ENCODE measurements at regions not wholly inside any gene's neighbourhood (a gene's known extent, or its start where the extent isn't known, plus 50 kb on each side); places are given as distances from the start of the nearest gene placed in this dataset.

- Histone ChIP-seq H3K4me1 (ENCODE audit: control insufficient read depth in 4 of 4, insufficient read depth in 4 of 4, low read length in 3 of 4) (no peaks in the 10 kb centered on the region), H3K27ac (ENCODE audit: low read depth in 1 of 2, low read length in 2 of 2) (no peak overlapping the region), H3K9ac (ENCODE audit: low read depth in 1 of 2, low read length in 2 of 2) (no peak overlapping the region), H3K9me3 (ENCODE audit: control insufficient read depth in 4 of 4, low read length in 3 of 4) (no peaks in the 10 kb centered on the region), H3K36me3 (ENCODE audit: control insufficient read depth in 4 of 4, insufficient read depth in 3 of 4, low read depth in 1 of 4, low read length in 3 of 4) (no peaks in the 10 kb centered on the region), H3K4me3 (ENCODE audit: low read depth in 1 of 3, low read length in 3 of 3) (no peak overlapping the region), H3K27me3 (ENCODE audit: control insufficient read depth in 4 of 4, insufficient read depth in 4 of 4, low read length in 3 of 4) (no peaks in the 10 kb centered on the region)
- no peak for TF ChIP-seq EGR1 (IDR thresholded peaks at IDR 0.05; ENCODE audit: low read depth in 2 of 2)
- no peak for TF ChIP-seq MAX (IDR thresholded peaks at IDR 0.05)
- TF ChIP-seq RXRA (IDR thresholded peaks at IDR 0.05) = no peak
- TF ChIP-seq ZBTB33 (IDR thresholded peaks at IDR 0.05) = no peak
- TF ChIP-seq ATF3 (IDR thresholded peaks at IDR 0.05) = no peak
- TF ChIP-seq TAF1 (conservative IDR thresholded peaks at IDR 0.05) = no peak
- TF ChIP-seq GABPA (IDR thresholded peaks at IDR 0.05 in 1 of 2, conservative IDR thresholded peaks at IDR 0.05 in 1 of 2) = no peak
- TF ChIP-seq HNF4A (conservative IDR thresholded peaks at IDR 0.05) = no peak
- no peak for TF ChIP-seq JUND (IDR thresholded peaks at IDR 0.05)
- TF ChIP-seq NR2F2 (IDR thresholded peaks at IDR 0.05) = no peak
- TF ChIP-seq, protein P1, sequence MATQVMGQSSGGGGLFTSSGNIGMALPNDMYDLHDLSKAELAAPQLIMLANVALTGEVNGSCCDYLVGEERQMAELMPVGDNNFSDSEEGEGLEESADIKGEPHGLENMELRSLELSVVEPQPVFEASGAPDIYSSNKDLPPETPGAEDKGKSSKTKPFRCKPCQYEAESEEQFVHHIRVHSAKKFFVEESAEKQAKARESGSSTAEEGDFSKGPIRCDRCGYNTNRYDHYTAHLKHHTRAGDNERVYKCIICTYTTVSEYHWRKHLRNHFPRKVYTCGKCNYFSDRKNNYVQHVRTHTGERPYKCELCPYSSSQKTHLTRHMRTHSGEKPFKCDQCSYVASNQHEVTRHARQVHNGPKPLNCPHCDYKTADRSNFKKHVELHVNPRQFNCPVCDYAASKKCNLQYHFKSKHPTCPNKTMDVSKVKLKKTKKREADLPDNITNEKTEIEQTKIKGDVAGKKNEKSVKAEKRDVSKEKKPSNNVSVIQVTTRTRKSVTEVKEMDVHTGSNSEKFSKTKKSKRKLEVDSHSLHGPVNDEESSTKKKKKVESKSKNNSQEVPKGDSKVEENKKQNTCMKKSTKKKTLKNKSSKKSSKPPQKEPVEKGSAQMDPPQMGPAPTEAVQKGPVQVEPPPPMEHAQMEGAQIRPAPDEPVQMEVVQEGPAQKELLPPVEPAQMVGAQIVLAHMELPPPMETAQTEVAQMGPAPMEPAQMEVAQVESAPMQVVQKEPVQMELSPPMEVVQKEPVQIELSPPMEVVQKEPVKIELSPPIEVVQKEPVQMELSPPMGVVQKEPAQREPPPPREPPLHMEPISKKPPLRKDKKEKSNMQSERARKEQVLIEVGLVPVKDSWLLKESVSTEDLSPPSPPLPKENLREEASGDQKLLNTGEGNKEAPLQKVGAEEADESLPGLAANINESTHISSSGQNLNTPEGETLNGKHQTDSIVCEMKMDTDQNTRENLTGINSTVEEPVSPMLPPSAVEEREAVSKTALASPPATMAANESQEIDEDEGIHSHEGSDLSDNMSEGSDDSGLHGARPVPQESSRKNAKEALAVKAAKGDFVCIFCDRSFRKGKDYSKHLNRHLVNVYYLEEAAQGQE (IDR thresholded peaks at IDR 0.05) = no peak
- no peak for TF ChIP-seq YY1 (IDR thresholded peaks at IDR 0.05)
- no peak for TF ChIP-seq HNF4G (IDR thresholded peaks at IDR 0.05)
- TF ChIP-seq RAD21 (IDR thresholded peaks at IDR 0.05) = no peak
- no peak for TF ChIP-seq SP1 (IDR thresholded peaks at IDR 0.05)
- TF ChIP-seq FOXA1 (IDR thresholded peaks at IDR 0.05) = no peak
- no peak for TF ChIP-seq FOXA2 (IDR thresholded peaks at IDR 0.05)
- no peak for TF ChIP-seq CTCF (IDR thresholded peaks at IDR 0.05; ENCODE audit: low read depth, low read length, missing input control)
- WGBS = 88% methylated on average over 3 of the region's 3 CpGs
- no peak for DNase-seq (ENCODE audit: low spot score)
These were observed 87.8 kb downstream of the VCX2 start for GRCh38 chrX:8083286-8083685.

- Histone ChIP-seq H3K9me3 (ENCODE audit: control insufficient read depth in 4 of 4, low read length in 3 of 4) (no peaks in the 10 kb centered on the region), H3K36me3 (ENCODE audit: control insufficient read depth in 4 of 4, insufficient read depth in 3 of 4, low read depth in 1 of 4, low read length in 3 of 4) (no peaks in the 10 kb centered on the region), H3K4me3 (ENCODE audit: low read depth in 1 of 3, low read length in 3 of 3) (no peak overlapping the region), H3K27me3 (ENCODE audit: control insufficient read depth in 4 of 4, insufficient read depth in 4 of 4, low read length in 3 of 4) (no peaks in the 10 kb centered on the region), H3K4me1 (ENCODE audit: control insufficient read depth in 4 of 4, insufficient read depth in 4 of 4, low read length in 3 of 4) (no peaks in the 10 kb centered on the region), H3K9ac (ENCODE audit: low read depth in 1 of 2, low read length in 2 of 2) (no peak overlapping the region), H3K27ac (ENCODE audit: low read depth in 1 of 2, low read length in 2 of 2) (no peak overlapping the region)
- DNase-seq (ENCODE audit: low spot score) = no peak
- no peak for TF ChIP-seq CTCF (IDR thresholded peaks at IDR 0.05; ENCODE audit: low read depth, low read length, missing input control)
- TF ChIP-seq HNF4A (conservative IDR thresholded peaks at IDR 0.05) = no peak
- no peak for TF ChIP-seq MAX (IDR thresholded peaks at IDR 0.05)
- TF ChIP-seq, protein P1 (IDR thresholded peaks at IDR 0.05) = no peak
- no peak for TF ChIP-seq SP1 (IDR thresholded peaks at IDR 0.05)
- no peak for TF ChIP-seq RXRA (IDR thresholded peaks at IDR 0.05)
- no peak for TF ChIP-seq TAF1 (conservative IDR thresholded peaks at IDR 0.05)
- TF ChIP-seq GABPA (IDR thresholded peaks at IDR 0.05 in 1 of 2, conservative IDR thresholded peaks at IDR 0.05 in 1 of 2) = no peak
- TF ChIP-seq RAD21 (IDR thresholded peaks at IDR 0.05) = no peak
- TF ChIP-seq HNF4G (IDR thresholded peaks at IDR 0.05) = no peak
- TF ChIP-seq EGR1 (IDR thresholded peaks at IDR 0.05; ENCODE audit: low read depth in 2 of 2) = no peak
These were observed 95.4 kb downstream of the VCX2 start for GRCh38 chrX:8075636-8076035.

All from liver (tissue), 8 donors.